Right ventricle myocardium superior (tissue), 1 donor: ENCODE measurements at regions not wholly inside any gene's neighbourhood (a gene's known extent, or its start where the extent isn't known, plus 50 kb on each side); places are given as distances from the start of the nearest gene placed in this dataset.

Experiments
- ATAC-seq: fragments of 200-7000 bp; cut with Tn5 transposase; one replicate; pipeline ENCODE4 v1.9.1; 2020; ENCODE audit warnings: mild to moderate bottlenecking; ENCODE audit not compliant: poor library complexity
- DNase-seq: peaks from one replicate; pipeline ENCODE4 v3.0.0-alpha.2; 2020
- intact Hi-C: fragments of 100-400 bp; cut with DNase I; formaldehyde crosslinking; loops from one replicate; pipeline ENCODE4 v1.11.2; 2022
- donor health status: DM: no; HTN: yes; CAD: no; lungs with severe emphysema.

DNA sequence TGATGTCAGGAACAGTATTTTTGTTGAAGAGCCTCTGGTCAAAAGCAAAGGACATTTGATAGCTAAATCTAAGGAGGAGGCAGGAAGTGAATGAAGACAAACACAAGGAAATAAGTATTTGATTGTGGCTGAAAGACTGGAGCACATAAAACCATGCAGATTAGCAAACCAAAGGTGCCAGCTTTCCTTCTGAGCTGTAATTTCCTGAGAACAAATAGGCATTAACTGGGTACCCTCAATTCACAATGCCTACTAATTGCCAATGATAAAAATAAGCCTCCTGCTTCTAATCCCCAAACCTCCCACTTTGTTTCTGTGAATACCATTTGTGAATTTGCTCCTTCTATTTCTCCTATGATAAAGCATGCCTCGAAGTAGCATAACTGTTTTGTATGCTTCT is 1279.6 kb upstream of the USP15 start:
- DNase-seq (no peak), ATAC-seq (no peak)
- intact Hi-C loops, result no loop called here

DNA sequence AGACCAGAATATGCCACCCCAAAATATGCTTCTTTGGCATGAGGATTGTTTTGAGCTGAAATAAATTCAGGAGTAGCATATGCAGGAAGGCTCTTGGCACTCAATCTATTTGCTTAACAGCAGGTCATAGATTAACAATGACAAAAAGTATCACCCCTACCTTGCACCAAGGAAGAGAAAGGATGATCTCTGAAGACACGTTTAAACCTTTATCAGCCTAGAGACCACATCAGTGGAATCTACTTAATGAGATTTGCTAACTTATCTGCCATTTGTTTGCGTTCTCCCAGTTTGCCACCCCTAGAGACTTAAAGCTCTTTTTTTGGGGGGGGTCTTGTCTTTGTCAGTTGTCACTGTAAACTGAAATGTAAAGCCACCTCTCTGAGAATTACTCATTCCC is 1278.7 kb upstream of the USP15 start:
- intact Hi-C loops, result no loop called here
- ATAC-seq (no peak), DNase-seq (no peak)

DNA sequence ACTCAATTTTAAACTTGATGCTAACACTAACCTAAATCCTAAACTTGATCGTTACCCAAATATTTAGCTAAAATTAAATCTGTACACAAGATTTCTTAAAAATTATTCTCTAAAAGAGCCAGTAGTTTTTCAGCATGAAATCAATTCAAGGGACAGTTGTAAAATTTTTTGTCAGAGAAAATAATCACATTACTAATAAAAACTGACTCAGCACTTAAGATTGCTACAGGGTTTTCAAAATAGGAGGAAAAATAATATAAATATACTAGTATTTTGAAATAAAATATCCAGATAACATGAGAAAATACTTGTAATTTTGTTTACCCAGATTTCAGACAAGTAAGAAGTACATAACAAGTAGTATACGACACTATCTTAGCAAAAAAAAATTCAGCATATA is 1268.1 kb upstream of the USP15 start:
- DNase-seq (no peak), ATAC-seq (no peak)
- intact Hi-C loops, result no loop called here

DNA sequence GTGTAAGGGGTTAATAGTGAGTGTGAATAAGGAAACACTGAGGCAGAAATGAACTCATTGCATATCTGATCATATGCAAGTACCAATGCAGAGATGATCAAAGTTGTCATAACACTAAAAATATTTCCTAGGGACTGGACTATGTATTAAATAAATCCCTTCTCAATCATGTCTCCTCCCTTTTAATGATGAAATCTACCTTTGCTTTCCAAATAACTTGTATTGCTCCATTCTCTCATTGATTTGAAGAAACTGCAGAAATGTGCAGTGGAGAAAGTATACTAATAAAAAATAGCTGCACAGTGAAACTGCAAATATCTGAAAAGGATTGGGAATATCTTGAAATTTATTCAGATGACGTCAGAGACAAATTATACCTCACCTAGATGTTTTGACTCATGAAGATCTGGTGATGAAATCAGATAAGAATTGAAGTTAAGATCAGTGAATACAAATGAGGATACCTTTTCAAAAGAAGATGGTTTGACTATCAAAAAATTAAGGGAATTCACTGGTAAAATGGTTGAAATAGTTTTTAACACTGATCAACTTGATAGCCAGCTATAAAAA is 1264.9 kb upstream of the USP15 start:
- intact Hi-C loops, result no loop called here
- DNase-seq, result no peak
- no peak for ATAC-seq

DNA sequence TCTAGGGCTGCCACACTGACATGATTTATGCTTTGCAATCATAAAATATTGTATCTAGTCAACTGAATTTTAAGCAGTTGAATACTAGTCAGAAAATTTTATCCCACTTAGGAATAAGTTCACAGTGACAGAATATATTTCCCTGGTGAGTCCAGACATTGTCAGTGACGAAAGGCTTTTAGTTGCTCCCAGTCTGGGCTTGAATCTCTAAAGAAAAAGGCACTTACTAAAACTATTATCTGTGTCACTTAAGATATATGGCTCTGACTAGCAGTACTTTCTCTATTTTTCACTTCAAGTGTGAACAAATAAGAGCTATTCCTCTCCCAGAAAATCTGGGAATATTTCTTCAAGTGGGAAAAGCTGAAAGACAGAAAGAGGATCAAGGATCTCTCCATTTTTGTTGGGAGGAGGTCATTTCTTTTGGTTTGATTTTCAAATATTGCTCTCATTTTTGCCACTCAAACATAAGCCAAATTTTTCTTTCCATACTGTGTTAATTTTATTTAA is 1262.3 kb upstream of the USP15 start:
- DNase-seq, result no peak
- intact Hi-C loops, result no loop called here
- no peak for ATAC-seq

DNA sequence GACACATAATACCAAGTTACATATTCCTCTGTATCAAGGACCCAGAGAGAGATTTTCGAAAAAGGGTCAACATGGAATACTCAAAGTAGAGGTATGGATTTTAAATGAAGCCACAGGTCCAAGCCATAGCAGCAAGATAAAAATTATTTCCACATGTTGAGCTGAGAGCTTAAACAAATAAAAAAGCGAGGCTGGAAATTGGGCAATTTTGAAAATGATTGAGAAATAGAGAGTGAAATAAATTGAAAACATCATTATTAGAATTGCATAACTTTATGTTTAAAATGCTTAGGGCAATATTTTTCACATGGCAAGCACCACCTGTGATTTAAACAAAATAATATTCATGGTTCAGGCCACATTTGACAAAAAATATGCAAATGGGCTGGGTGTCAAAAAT is 1251.0 kb upstream of the USP15 start:
- DNase-seq, result no peak
- intact Hi-C loops, result no loop called here
- no peak for ATAC-seq

DNA sequence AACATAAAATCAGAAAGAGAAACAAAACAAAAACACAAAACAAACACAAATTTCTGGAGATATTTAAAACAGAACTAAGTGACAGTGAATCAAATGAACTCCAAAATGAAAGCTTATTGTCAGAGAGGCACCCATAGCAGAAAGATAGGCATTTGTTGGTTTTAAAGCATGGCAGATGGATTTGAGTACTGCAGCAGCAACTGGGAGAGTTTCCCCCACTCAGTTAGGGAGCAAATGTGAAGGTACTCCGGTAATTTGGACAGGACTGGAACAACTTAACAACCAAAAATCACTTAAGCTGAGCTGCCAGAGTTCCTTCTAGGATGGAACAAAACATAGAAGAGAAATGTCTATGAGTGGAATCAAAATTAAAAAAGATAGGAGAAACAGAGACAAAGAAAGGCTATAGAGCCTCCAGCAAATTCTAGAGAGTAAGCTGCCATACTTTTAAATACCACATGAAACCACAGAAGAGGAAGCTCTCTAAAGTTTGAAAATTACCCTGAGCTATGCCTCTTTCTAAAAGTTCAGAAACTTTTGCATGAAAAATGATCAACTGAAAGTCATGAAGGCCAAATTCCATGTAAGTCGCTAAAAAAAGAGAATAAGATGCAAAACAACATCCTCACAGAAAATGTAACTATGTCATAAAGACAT is 1248.3 kb upstream of the USP15 start:
- no peak for DNase-seq
- intact Hi-C loops, result no loop called here
- ATAC-seq, result no peak

DNA sequence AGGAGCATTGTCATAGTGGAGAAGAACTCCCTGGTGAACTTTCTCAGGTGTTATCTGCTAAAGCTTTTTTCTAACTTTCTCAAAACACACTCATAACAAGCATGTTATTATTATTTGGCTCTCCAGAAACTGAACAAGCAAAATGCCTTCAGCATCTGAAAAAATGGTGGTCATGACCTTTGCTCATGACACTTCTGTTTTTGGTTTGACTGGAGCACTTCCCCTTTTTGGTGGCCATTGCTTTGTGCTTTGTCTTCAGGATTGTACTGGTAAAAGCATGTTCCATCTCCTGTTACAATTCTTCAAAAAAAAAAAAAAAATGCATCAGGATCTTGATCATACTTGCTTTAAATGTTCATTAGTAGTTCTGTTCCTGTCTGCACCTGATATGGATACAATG is 1241.6 kb upstream of the USP15 start:
- no peak for ATAC-seq
- intact Hi-C loops, result no loop called here
- DNase-seq, result no peak

DNA sequence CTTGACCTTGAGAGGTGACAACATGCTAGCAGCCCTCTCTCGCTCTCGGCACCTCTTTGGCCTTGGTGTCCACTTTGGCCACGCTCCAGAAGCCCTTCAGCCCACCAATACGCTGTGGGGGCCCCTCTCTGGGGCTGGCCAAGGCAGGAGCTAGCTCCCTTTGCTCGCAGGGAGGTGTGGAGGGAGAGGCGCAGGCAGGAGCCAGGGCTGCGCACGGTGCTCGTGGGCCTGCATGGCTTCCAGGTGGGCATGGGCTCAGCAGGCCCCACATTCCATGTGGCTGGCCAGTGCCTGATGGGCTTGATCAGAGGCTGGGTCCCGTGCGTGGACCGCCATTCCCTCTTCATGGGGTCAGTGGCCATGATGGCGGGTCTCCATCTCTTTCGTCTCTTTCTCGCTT is 1237.0 kb upstream of the USP15 start:
- intact Hi-C loops, result no loop called here
- ATAC-seq (no peak), DNase-seq (no peak)

DNA sequence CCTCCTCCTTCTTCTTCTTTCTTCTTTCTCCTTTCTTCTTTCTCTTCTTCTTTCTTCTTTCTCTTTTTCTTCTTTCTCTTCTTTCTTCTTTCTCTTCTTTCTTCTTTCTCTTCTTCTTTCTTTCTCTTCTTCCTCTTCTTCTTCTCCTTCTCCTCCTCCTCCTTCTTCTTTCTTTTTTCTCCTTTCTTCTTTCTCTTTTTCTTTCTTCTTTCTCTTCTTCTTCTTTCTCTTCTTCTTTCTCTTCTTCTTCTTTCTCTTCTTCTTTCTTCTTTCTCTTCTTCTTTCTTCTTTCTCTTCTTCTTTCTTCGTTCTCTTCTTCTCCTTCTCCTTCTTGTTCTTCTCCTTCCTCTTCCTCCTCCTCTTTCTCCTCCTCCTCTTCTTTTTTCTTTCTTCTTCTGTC is 1230.7 kb upstream of the USP15 start:
- DNase-seq (no peak), ATAC-seq (no peak)
- intact Hi-C loops, result no loop called here

DNA sequence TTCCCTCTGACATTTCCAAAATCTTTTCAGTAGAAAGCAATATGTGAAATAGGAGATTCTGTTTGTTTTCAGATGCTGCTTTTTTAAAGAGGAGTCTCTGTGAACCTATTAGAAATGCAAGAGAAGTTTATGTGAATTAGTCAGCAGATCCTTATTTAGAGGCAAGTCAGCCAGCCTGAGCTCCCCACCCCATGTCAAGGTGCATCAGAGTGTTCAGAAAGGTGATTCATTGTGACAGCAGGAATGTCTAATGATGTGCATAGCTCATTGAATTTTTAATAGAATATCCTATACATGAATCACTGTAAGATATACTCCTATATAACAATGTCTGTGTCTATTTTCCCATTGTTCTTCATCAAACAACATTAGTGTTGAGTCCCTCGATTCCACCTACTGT is 1222.4 kb upstream of the USP15 start:
- intact Hi-C loops, result no loop called here
- no peak for DNase-seq
- no peak for ATAC-seq

DNA sequence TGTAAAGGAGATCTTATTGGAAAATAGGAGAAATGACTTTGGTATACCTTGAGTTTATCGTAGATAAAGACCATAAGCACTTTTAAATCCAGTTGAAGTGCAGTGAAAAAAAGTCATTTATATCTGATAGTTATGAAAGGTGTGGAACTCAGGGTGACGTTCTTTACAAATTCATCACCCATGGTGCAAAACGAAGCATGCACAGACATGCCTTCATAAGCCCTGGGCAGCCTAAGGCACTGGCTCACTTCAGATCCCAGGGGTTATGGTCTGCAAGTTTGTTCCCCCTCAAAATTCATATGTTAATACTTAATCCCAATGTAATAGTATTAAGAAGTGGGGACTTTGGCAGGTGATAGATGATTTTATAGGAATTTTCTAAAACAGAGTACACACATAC is 1216.4 kb upstream of the USP15 start:
- no peak for DNase-seq
- ATAC-seq, result no peak
- intact Hi-C loops, result no loop called here

DNA sequence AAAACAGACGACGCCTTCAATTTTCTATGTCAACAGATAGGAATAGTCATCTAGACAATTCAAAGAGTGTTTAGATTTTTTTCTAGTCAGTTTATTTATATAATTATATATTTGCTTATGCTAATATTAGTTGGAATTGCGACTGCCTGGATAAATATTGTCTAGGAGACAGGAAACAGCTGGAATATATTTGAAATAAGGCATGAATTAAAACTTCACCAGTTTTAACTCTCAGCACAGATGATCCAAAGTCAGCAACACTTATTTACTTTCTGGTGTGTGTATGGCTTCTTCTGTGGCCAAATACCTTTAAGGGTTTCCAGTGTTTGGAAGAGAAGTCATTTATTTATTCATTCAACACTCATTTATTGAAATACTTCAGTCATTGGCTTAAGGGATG is 1215.4 kb upstream of the USP15 start:
- DNase-seq (no peak), ATAC-seq (no peak)
- intact Hi-C loops, result no loop called here

DNA sequence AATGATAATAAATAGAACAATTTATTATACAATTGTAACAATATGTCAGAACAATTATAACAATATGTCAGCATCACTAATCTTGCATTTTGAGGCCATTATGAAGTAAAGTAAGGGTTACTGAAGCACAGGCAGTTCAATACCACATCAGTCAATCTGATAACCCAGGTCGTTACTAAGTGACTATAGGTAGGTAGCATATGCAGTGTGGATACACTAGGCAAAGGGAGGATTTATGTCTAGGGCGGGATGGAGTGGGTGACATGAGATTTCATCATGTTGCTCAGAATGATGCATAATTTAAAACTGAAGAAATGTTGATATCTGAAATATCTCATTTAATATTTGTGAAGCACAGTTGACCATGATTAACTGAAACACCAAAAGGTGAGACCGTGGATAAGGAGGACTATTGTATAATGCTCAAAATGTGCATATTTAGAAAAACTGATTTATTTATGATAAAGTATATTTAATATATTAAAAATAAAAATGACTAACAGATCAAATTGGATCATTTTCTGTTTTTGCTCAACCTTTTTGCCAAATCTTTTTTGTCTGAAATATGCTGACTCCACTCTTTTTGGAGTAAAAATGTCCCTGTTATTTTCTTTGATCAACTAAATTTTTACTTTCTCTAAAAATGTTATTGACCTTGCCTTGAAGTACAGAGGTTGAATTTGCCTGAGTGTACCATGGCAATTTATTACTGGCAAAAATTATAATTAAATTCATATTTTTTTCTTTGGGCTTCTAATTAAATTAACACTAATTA is 1189.4 kb upstream of the USP15 start:
- intact Hi-C loops, result no loop called here
- ATAC-seq, result no peak
- DNase-seq, result no peak

DNA sequence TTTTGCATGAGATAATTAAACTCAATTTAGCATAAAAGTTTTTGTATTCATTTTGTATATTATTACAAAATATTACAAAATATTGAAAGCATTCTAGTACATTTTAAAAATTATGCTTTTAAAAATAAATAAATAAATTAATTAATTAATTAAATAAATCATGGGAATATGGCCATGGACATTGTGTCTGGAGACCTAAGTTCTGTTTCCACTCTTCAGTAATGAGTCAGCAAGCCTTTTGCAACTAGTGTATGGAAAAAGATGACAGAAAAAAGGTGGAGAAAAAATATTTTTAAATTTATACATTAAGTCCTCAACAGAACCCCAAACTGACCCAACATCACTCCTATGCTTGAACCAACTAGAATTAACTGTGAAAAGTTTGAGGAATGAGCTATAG is 1187.5 kb upstream of the USP15 start:
- ATAC-seq, result no peak

DNA sequence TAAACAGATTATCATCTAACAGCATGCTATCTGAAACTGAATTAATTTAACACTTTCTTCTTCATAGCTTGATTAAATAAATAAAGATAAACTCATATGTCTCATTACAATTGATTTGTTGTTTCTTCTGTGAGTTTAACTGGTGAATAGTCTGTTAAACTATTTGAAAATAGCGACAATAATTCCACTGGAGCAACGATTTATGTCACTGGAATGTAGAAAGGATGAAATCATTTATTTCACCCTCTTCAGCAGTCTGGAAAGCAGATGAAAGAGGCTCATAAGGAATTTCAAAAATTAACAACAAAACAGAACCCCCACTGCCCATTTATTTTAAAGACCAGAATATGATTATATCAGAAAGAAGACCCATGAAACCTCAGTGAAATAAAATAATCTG is 1165.1 kb upstream of the USP15 start:
- DNase-seq, result no peak
- ATAC-seq, result no peak
- intact Hi-C loops, result no loop called here

More for the DNA sequence above, 1187.5 kb upstream of the USP15 start:
- intact Hi-C loops, result no loop called here
- no peak for DNase-seq

DNA sequence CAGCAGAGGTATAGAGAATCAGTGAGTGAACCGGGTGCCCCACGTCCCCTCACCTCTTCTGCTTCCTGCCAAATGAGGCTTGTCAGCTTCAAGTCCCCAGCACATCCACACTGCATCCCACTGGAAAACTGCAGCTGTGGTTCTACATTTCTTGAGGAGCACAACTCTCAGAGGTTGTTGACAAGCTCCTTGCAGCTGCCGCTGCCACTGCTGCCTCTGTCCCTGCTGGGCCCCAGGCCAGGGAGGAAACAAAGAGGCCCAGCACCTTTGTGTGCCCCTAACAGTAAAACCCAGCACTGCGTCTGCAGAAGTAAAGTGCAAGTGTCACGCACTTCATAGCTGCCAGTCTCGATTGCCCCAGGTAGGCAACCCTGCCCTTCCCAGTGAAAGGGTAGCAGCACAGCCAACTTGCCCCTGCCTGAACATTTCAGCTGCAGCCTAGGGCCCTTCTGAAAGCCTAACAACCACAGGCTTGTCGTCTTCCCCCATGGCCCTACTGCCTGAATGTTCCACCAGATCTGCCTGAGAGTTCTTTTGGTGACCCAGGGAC is 1162.1 kb upstream of the USP15 start:
- DNase-seq, result peak; percentile 24
- intact Hi-C loops, result no loop called here
- no peak for ATAC-seq

DNA sequence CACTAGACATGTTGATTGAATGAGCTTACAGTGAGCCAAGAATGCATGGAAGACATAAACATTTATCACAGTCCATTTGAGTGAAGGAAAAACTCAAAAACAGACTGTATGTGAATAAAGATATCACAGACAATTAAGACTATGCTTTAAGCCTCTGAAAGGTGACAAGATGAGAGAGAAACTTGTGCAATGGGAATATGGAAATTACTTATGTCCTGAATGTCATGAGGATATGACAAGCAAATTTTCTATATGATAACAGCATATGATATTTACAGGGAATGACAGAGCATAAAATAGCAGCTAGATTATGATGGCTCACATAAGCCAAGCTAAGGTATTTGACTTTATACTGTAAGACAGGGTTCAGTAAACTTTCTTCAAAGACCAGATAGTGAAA is 1153.1 kb upstream of the USP15 start:
- DNase-seq (no peak), ATAC-seq (no peak)
- intact Hi-C loops, result no loop called here

DNA sequence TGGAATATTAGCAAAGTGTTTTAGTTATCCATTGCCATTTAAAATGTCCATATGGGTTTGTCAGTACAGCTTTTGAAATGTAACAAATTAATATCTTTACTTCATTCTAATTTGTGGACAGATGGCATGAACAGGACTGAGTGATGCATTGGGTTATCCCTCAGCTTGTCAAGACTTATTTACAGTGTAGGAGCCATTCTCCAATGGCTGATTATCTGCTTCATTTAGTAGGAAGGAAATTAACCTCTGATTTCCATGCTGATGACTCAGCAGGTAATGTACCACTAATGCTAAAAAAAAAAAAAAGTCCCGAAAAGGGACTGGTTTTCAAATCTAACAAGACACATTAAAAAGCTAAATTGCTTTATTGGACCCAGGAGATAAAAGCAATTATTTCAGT is 1149.0 kb upstream of the USP15 start:
- ATAC-seq, result no peak
- intact Hi-C loops, result no loop called here
- no peak for DNase-seq
